ENCODE measurements at regions not wholly inside any gene's neighbourhood (a gene's known extent, or its start where the extent isn't known, plus 50 kb on each side); places are given as distances from the start of the nearest gene placed in this dataset.
"Not testable (repeated sequence)": the region's sequence is repeated elsewhere in the genome, so short reads cannot be mapped to it uniquely, and the experiment has no call there.

DNA sequence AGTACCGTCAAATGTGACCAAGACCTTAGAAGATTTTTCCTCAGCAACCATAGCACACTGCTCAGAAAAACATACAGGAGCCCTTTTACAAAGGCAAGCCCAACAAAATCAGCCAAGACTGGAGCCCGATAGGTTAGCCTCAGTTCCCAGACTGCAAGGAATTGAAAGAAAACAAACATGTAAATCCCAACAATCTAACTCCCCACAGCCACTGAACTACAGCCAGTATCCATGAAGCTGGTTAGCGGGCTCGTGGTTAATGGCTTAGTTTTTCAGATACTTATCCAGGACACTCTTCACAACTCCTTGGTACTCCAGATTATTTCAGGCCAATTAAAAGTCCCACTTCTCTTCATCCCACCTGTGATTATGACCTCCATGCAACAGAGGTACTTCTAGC, 201.6 kb downstream of the IPMK start:
- no peak for ATAC-seq

DNA sequence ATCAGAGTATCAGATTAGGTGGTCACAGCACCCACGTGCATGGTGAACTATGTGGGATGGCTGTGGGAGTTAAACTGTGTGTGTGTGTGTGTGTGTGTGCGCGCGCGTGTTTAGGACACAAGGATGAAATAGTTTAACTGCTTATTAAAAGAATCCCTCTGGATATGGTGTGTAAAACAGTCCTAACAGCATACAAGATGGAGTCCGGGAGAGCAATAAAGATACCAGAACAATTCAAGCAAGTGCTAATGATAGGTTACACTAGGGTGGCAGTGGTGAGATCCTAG, 202.2 kb downstream of the IPMK start:
- ATAC-seq: no peak

GRCh38 chr10:58064714-58065528, 202.8 kb downstream of the IPMK start:
- no peak for ATAC-seq

GRCh38 chr10:58063861-58064480, 203.7 kb downstream of the IPMK start:
- no peak for ATAC-seq

GRCh38 chr10:58058683-58059082, 209.0 kb downstream of the IPMK start:
- ATAC-seq: not testable (repeated sequence)

GRCh38 chr10:58054881-58055280, 212.8 kb downstream of the IPMK start:
- ATAC-seq: no peak

- ATAC-seq: no peak
These were observed 214.9 kb downstream of the IPMK start for GRCh38 chr10:58052772-58053171.

DNA sequence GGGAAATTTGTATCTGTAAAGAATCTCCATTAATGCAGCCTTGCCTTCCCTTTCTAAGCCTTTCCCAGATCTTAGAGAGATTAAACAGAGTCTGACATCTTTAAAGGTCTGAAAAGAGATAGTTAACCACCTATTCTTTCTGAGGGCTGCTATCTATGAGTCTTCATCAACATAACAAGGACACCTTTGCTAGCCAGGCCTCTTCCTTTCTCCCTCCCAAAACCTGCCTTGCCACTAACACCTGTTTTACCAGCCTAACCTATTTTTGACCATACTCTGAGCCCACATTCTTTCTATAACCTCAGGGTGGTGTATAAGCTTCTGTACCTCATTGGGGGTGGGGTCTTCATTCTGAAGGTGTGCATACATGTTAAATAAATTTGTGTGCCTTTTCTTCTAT, 217.1 kb downstream of the IPMK start:
- ATAC-seq: no peak

DNA sequence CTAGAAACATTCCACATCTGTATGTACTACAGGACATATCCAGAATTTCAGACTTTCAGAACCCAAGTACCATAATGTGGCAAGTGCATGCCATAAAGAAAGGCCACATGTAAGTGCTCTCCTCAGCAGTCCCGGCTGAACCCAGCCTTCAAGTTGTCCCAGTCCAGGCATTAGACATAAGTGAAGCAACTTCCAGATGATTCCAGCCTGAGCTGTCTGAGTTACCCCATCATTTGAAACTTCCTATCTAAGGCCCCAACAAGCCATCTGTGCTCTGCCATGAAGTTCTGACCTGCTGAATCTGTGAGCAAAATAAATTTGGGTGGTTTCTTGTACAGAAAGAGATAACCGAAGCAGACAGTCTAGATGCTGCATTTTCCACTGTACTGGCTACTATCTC, 218.8 kb downstream of the IPMK start:
- ATAC-seq: no peak

DNA sequence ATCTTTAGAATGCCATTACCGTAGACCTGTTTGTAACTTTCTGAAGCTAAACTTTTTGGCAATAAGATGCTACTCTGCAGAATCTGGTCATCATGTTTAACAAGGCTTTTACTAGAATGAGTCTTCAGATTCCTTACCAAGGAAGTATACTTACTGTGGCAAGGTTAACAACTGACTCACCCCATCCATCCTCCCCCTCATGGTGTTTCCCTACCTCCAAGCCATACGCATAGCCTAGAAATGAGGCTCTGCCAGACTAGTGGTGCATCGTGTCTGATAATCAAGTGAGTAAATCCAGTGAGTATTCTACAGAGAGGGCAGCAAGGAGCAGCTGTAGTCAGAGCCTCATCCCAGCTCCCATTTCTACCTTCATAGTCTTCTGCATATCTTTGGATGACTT, 223.6 kb downstream of the IPMK start:
- no peak for ATAC-seq

GRCh38 chr10:58041901-58042300, 225.8 kb downstream of the IPMK start:
- no peak for ATAC-seq

DNA sequence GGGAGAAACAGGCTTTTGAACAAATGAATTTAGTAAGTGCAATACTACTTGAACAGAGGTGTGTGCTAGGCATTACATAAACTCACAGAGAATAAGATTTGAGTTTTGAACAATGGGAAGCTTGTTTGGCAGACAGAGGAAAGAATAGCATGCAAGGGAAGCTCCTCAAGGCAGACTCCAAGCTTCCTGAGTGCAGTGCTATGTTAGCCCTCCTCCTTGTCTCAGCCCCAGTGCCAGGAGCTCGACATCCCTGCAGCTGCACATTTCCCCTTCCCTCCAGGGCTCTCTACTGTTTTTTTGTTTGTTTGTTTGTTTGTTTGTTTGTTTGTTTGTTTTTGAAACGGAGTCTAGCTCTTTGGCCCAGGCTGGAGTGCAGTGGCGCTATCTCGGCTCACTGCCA, 237.5 kb downstream of the IPMK start:
- ATAC-seq: no peak

GRCh38 chr10:58028597-58029366, 238.9 kb downstream of the IPMK start:
- ATAC-seq: no peak

- no peak for ATAC-seq
These were observed 240.3 kb downstream of the IPMK start for GRCh38 chr10:58027426-58027825.

- ATAC-seq: no peak
These were observed 241.7 kb downstream of the IPMK start for GRCh38 chr10:58026036-58026435.

DNA sequence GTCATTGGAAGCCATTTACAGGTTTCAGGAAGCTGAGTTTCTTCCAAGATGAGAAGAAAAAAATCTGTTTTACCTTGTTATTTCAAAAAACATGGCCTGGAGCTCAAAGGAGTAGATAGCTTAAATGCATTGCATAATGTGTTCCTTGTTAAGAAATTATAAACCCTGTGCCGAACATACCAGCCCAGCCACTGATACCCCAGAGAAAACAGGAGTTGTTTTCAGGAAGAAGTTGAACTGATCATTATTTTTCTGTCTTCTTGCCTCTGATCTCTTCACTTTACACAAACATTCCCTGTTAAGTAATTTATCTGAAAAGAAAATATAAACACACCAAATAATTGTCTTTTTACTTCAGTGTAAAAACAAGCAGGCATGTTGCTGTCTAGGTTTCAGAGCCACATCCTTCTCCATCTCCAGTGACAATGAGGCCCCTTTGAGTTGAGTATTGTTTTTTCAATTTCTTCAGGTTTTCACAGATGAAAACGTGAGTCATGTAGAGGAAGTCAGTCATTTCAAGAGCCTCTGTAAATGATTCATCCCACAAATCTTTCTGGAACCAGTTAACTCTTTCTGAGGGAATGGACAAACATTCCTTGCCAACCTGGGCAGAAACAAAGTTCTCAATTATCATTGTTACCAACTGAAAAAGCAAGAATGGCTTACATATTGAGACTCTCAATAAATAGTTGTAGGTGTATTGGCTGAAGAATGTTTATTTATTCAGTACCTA, 244.2 kb downstream of the IPMK start:
- ATAC-seq: no peak

- no peak for ATAC-seq
These were observed 247.7 kb downstream of the IPMK start for GRCh38 chr10:58019863-58020537.

DNA sequence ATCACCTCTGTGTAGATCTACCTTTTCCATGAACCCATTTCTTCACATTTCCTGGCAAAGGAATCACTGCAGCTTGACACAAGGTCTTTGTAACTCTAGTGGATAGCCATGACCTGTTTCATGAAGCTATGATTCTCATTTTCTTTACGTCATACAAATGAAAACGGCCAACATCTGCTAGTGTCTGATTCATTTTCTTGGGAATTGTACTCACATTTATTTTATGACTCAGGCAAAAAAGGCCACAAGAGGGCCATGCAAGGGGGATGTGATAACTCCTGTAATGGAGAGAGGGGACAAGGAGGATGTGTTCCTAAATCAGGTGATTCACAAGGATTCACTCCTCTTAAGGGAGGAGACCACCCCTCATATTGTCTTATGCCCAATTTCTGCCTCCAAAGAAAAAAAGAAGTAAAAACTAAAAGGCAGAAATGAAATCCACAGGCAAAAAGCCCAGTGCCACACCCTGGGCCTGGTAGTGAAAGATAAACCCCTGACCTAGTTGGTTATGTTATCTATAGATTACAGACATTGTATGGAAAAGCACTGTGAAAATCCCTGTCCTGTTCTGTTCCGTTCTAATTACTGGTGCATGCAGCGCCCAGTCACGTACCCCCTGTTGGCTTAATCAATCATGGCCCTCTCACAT, 249.9 kb downstream of the IPMK start:
- ATAC-seq: no peak

DNA sequence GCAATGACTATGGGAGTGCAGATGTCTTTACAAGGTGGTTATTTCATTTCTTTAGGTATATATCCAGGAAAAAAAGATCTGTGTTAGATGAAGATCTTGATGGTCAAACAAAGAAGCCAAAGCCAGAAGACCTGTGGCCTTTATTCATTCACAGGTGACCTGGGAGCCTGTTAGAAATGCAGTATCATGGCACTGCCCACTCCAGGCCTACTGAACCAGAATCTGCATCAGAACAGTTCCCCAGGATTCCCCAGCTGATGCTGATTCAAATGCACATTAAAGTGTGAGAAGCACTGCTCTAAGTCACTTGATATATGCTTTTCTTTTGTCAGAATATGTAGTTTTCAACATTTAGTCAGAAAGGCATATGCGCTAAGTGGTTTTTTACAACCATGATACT, 251.1 kb downstream of the IPMK start:
- no peak for ATAC-seq

- no peak for ATAC-seq
These were observed 253.3 kb downstream of the IPMK start for GRCh38 chr10:58014436-58014835.

DNA sequence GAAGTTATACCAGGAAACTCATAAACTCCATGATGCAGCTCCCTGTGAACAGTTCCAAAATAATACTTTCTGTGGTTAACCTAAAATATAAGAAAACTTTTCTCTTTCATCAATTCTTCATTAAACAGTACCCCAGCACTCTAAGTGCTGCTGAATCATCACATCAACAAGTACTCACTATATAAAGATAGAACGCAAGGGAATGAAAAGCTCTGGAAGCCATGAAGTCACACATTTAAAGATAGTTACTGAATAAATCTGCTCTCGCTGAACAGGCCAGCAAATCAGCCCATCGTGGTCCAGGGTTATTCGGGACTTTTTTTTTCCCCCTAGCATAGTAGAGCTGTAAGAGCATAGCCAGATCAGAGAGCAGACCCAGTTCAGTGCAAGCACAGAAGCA, 254.3 kb downstream of the IPMK start:
- no peak for ATAC-seq

DNA sequence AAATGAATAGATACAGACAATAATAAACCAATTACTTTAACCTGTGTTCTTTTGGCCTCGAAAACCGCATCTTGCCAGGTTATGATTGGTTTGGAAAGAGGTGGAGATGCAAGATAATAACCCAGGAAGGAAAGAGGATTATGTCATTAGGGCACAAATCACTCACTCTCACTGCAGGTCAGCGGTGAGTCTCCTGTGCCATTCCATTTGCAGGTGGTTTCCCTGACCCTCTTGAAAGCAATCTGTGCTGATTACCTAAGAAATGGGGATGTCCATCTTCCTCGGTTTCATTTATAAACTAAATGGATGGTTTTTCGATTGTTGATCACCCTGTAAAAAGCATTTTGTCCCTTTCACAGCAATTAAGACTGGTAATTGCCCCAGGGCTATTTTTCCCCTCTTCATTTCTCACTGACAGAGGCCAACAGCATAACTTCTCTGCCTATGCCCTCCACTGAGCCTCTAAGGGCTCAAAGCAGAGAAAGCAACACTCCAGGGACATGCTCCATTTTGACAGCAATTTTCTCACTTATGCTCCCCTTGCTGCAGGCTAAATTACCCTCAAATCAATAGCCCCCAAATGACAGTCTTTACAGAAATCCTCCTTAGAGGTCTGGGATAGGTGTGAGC, 257.5 kb downstream of the IPMK start:
- no peak for ATAC-seq

Measured in activated CD4-positive, CD25-positive, alpha-beta regulatory T cell treated with anti-CD3 and anti-CD28 coated beads, Interleukin-2, amount 50 U/mL, for 24 hours (primary cell).